ENCODE measurements at regions not wholly inside any gene's neighbourhood (a gene's known extent, or its start where the extent isn't known, plus 50 kb on each side); places are given as distances from the start of the nearest gene placed in this dataset.

- no peak for TF ChIP-seq EP300 (IDR thresholded peaks at IDR 0.05)
- TF ChIP-seq POLR2A (IDR thresholded peaks at IDR 0.05): no peak
- DNase-seq: no peak
- Histone ChIP-seq H3K36me3 (no peaks in the 10 kb centered on the region), H3K27me3 (peaks cover 0 to 3% (median 0%) of the 10 kb centered on the region in 3 donors), H3K9me3 (no peaks in the 10 kb centered on the region), H3K4me1 (no peaks in the 10 kb centered on the region), H3K4me3 (no peak overlapping the region), H3K27ac (no peak overlapping the region)
- 86 to 94% methylated on average over 11 of the region's 11 CpGs for WGBS, 2 donors
- intact Hi-C loops (cut with DNase I): no loop called here
Measured at GRCh38 chr2:396903-397302, 109.0 kb upstream of the ALKAL2 start.

- no peak overlapping the region for H3K27ac ChIP-seq
- no peaks in the 10 kb centered on the region for H3K9me3 ChIP-seq
- H3K36me3 ChIP-seq: no peaks in the 10 kb centered on the region
- no peak overlapping the region for H3K4me3 ChIP-seq
- 82 to 85% methylated on average over 12 of the region's 12 CpGs for WGBS, 2 donors
- H3K27me3 ChIP-seq: peaks cover 0 to 4% (median 0%) of the 10 kb centered on the region in 3 donors
- TF ChIP-seq POLR2AphosphoS5 (IDR thresholded peaks at IDR 0.05): no peak
- no peaks in the 10 kb centered on the region for H3K4me1 ChIP-seq
- DNase-seq: no peak
- intact Hi-C loops (cut with DNase I): no loop called here
Measured at GRCh38 chr2:395886-396285, 108.0 kb upstream of the ALKAL2 start.

- Histone ChIP-seq H3K9me3 (no peaks in the 10 kb centered on the region), H3K4me3 (no peak overlapping the region), H3K27me3 (peaks cover 0 to 4% (median 0%) of the 10 kb centered on the region in 3 donors), H3K27ac (no peak overlapping the region), H3K4me1 (no peaks in the 10 kb centered on the region), H3K36me3 (no peaks in the 10 kb centered on the region)
- TF ChIP-seq EP300 (IDR thresholded peaks at IDR 0.05): no peak
- DNase-seq: no peak
- intact Hi-C loops (cut with DNase I): no loop called here
- WGBS, 2 donors: 60 to 63% methylated on average over 37 of the region's 37 CpGs
Measured at GRCh38 chr2:393711-394696, 106.1 kb upstream of the ALKAL2 start.

- H3K27ac ChIP-seq: no peak overlapping the region
- 78 to 86% methylated on average over 9 of the region's 9 CpGs for WGBS, 2 donors
- no peak for DNase-seq
- H3K9me3 ChIP-seq: no peaks in the 10 kb centered on the region
- no peaks in the 10 kb centered on the region for H3K36me3 ChIP-seq
- intact Hi-C loops (cut with DNase I): no loop called here
- no peak for TF ChIP-seq POLR2A (IDR thresholded peaks at IDR 0.05)
- TF ChIP-seq POLR2AphosphoS5 (IDR thresholded peaks at IDR 0.05): no peak
- TF ChIP-seq CTCF (IDR thresholded peaks at IDR 0.05): no peak
- H3K27me3 ChIP-seq: peaks cover 0 to 4% (median 0%) of the 10 kb centered on the region in 3 donors
- H3K4me3 ChIP-seq: no peak overlapping the region
- H3K4me1 ChIP-seq: no peaks in the 10 kb centered on the region
Measured at GRCh38 chr2:392926-393280, 105.0 kb upstream of the ALKAL2 start.

GRCh38 chr2:392181-392925 lies 104.5 kb upstream of the ALKAL2 start:
- Histone ChIP-seq H3K27ac (no peak overlapping the region), H3K4me1 (no peaks in the 10 kb centered on the region), H3K36me3 (no peaks in the 10 kb centered on the region), H3K4me3 (no peak overlapping the region), H3K9me3 (no peaks in the 10 kb centered on the region), H3K27me3 (peaks cover 0 to 4% (median 0%) of the 10 kb centered on the region in 3 donors)
- intact Hi-C loops (cut with DNase I): no loop called here
- no peak for TF ChIP-seq POLR2A (IDR thresholded peaks at IDR 0.05)
- no peak for DNase-seq
- WGBS, 2 donors: 89% methylated on average over 32 of the region's 32 CpGs

- Histone ChIP-seq H3K36me3 (no peaks in the 10 kb centered on the region), H3K4me3 (no peak overlapping the region), H3K27me3 (peaks cover 0 to 4% (median 0%) of the 10 kb centered on the region in 3 donors), H3K9me3 (no peaks in the 10 kb centered on the region), H3K4me1 (no peaks in the 10 kb centered on the region), H3K27ac (no peak overlapping the region)
- no peak for DNase-seq
- 61 to 68% methylated on average over 6 of the region's 6 CpGs for WGBS, 2 donors
- no peak for TF ChIP-seq EP300 (IDR thresholded peaks at IDR 0.05)
- TF ChIP-seq POLR2AphosphoS5 (IDR thresholded peaks at IDR 0.05): no peak
- TF ChIP-seq POLR2A (IDR thresholded peaks at IDR 0.05): no peak
- TF ChIP-seq CTCF (IDR thresholded peaks at IDR 0.05): no peak
- intact Hi-C loops (cut with DNase I): no loop called here
Measured at GRCh38 chr2:391696-392095, 103.8 kb upstream of the ALKAL2 start.

Data from sigmoid colon (tissue), 6 donors.